C4-2B (cell line): ENCODE measurements at regions not wholly inside any gene's neighbourhood (a gene's known extent, or its start where the extent isn't known, plus 50 kb on each side); places are given as distances from the start of the nearest gene placed in this dataset.

Experiments used
- H3K27ac ChIP-seq: fragments of 450-650 bp; 2 replicates; pipeline ENCODE4 v1.5.1; 2017
- CTCF ChIP-seq: fragments of 450-650 bp; conservative IDR thresholded peaks from 2 replicates; pipeline ENCODE4 v1.5.1; 2017; ENCODE audit warnings: mild to moderate bottlenecking
- ZFX ChIP-seq: fragments of 450-650 bp; IDR thresholded peaks from 2 replicates; pipeline ENCODE4 v1.6.1; 2017

- H3K27ac ChIP-seq: no peak overlapping the region
Observed at GRCh38 chr5:113719549-113719948, 206.1 kb downstream of the YTHDC2 start.

GRCh38 chr5:113721171-113721570 is 207.7 kb downstream of the YTHDC2 start:
- H3K27ac ChIP-seq: no peak overlapping the region
- no peak for TF ChIP-seq ZFX
- no peak for TF ChIP-seq CTCF

More at GRCh38 chr5:113719549-113719948, 206.1 kb downstream of the YTHDC2 start:
- no peak for TF ChIP-seq ZFX
- no peak for TF ChIP-seq CTCF

GRCh38 chr5:113723021-113723420 is 209.5 kb downstream of the YTHDC2 start:
- no peak overlapping the region for H3K27ac ChIP-seq
- no peak for TF ChIP-seq CTCF
- no peak for TF ChIP-seq ZFX

- no peak overlapping the region for H3K27ac ChIP-seq
- TF ChIP-seq ZFX (no peak), CTCF (no peak)
Observed at GRCh38 chr5:113735751-113736150, 222.3 kb downstream of the YTHDC2 start.

- TF ChIP-seq CTCF (no peak), ZFX (no peak)
- no peak overlapping the region for H3K27ac ChIP-seq
Observed at GRCh38 chr5:113742176-113742575, 228.7 kb downstream of the YTHDC2 start.

DNA sequence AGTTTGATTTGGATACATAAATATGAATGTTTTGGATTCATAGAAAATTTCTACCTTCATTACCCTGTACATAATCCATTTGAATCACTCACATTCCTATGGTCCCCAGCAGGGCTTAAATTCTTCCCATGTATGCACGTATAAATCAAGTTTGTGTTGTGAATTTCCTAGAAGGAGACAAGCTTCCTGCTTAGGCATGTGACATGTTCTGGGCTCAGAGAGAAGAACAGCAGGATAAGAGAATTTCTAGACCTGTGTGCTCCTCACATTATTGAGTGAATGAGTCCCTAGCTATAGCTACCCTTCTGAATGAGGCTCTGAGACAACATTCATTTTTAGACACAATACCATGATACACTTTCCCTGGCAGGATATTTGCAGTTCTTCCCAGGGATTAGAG is 229.1 kb downstream of the YTHDC2 start:
- H3K27ac ChIP-seq: no peak overlapping the region
- no peak for TF ChIP-seq CTCF
- TF ChIP-seq ZFX: no peak

- H3K27ac ChIP-seq: no peak overlapping the region
- TF ChIP-seq CTCF (no peak), ZFX (no peak)
Observed at GRCh38 chr5:113748403-113748802, 234.9 kb downstream of the YTHDC2 start.
